ENCODE measurements at regions not wholly inside any gene's neighbourhood (a gene's known extent, or its start where the extent isn't known, plus 50 kb on each side); places are given as distances from the start of the nearest gene placed in this dataset.

DNA sequence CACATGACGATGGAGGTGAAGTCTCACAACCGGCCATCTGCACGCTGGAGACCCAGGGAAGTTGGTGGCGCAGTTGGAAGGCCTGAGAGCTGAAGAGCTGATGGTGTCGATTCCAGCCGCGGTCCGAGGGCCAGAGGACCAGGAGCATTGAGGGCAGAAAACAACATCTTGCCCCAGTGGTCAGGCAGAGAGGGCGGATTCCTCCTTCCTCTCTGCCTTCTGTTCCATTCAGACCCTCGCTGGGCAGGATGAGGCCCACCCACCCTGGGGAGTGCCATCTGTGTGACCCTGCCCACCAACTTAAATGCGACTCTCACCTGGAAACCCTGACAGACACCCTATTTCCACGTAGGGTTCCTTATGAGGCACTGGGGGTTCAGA lies 120.7 kb upstream of the PMEPA1 start:
- no peak overlapping the region for H3K4me3 ChIP-seq (ENCODE audit: insufficient read depth, low read depth, low read length)
- POLR2A ChIA-PET (ENCODE audit: unreplicated experiment): no interaction called here
- no peak overlapping the region for H2BK20ac ChIP-seq (ENCODE audit: low read depth, low read length)
- no TSS peak for BruUV-seq (replicated peaks)
- no peaks in the 10 kb centered on the region for H3K79me1 ChIP-seq (ENCODE audit: low read depth in 1 of 2, low read length in 2 of 2)
- TF ChIP-seq, protein P1, sequence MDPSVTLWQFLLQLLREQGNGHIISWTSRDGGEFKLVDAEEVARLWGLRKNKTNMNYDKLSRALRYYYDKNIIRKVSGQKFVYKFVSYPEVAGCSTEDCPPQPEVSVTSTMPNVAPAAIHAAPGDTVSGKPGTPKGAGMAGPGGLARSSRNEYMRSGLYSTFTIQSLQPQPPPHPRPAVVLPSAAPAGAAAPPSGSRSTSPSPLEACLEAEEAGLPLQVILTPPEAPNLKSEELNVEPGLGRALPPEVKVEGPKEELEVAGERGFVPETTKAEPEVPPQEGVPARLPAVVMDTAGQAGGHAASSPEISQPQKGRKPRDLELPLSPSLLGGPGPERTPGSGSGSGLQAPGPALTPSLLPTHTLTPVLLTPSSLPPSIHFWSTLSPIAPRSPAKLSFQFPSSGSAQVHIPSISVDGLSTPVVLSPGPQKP (IDR thresholded peaks at IDR 0.05; ENCODE audit: borderline replicate concordance, low read depth, low read length): no peak
- TF ChIP-seq SMC3 (IDR thresholded peaks at IDR 0.05; ENCODE audit: low read depth, low read length): no peak
- no peak for TF ChIP-seq RCOR1 (IDR thresholded peaks at IDR 0.05; ENCODE audit: insufficient replicate concordance, low read length)
- TF ChIP-seq POLR2A (IDR thresholded peaks at IDR 0.05; ENCODE audit: low read depth, low read length): no peak
- TF ChIP-seq CEBPB (IDR thresholded peaks at IDR 0.05; ENCODE audit: low read depth, low read length): no peak
- no peak for TF ChIP-seq CHD1 (IDR thresholded peaks at IDR 0.05; ENCODE audit: low read depth, low read length)
- TF ChIP-seq, protein P2, sequence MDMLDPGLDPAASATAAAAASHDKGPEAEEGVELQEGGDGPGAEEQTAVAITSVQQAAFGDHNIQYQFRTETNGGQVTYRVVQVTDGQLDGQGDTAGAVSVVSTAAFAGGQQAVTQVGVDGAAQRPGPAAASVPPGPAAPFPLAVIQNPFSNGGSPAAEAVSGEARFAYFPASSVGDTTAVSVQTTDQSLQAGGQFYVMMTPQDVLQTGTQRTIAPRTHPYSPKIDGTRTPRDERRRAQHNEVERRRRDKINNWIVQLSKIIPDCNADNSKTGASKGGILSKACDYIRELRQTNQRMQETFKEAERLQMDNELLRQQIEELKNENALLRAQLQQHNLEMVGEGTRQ (IDR thresholded peaks at IDR 0.05; ENCODE audit: low read depth, low read length): no peak
- TF ChIP-seq BHLHE40 (IDR thresholded peaks at IDR 0.05; ENCODE audit: low read depth, low read length): no peak
- TF ChIP-seq FOS (IDR thresholded peaks at IDR 0.05; ENCODE audit: low read depth, low read length): no peak
- no peak for TF ChIP-seq MXI1 (IDR thresholded peaks at IDR 0.05; ENCODE audit: borderline replicate concordance, low read depth, low read length)
- TF ChIP-seq MAZ (IDR thresholded peaks at IDR 0.05; ENCODE audit: borderline replicate concordance, low read depth, low read length): no peak
- TF ChIP-seq RAD21 (IDR thresholded peaks at IDR 0.05; ENCODE audit: low read length): no peak
- TF ChIP-seq MAFK (IDR thresholded peaks at IDR 0.05; ENCODE audit: low read depth, low read length): no peak
- no peak for TF ChIP-seq RFX5 (IDR thresholded peaks at IDR 0.05; ENCODE audit: low read depth, low read length)
- TF ChIP-seq, protein P3, sequence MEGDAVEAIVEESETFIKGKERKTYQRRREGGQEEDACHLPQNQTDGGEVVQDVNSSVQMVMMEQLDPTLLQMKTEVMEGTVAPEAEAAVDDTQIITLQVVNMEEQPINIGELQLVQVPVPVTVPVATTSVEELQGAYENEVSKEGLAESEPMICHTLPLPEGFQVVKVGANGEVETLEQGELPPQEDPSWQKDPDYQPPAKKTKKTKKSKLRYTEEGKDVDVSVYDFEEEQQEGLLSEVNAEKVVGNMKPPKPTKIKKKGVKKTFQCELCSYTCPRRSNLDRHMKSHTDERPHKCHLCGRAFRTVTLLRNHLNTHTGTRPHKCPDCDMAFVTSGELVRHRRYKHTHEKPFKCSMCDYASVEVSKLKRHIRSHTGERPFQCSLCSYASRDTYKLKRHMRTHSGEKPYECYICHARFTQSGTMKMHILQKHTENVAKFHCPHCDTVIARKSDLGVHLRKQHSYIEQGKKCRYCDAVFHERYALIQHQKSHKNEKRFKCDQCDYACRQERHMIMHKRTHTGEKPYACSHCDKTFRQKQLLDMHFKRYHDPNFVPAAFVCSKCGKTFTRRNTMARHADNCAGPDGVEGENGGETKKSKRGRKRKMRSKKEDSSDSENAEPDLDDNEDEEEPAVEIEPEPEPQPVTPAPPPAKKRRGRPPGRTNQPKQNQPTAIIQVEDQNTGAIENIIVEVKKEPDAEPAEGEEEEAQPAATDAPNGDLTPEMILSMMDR (conservative IDR thresholded peaks at IDR 0.05; ENCODE audit: low read depth, low read length): no peak
- no peak for TF ChIP-seq NFE2L2 (IDR thresholded peaks at IDR 0.05; ENCODE audit: low read depth, low read length)
- dilution Hi-C loops (cut with HindIII; ENCODE audit: low sequenced_read_pairs, unreplicated experiment) (no loop called here), intact Hi-C loops (cut with micrococcal nuclease) (no loop called here), in situ Hi-C loops (cut with MboI; ENCODE audit: low sequenced_read_pairs) (no loop called here)
- no peak overlapping the region for H3K9ac ChIP-seq (ENCODE audit: low read depth, low read length)
- DNase-seq (no peak), ATAC-seq (ENCODE audit: low read depth) (no peak)
- H4K91ac ChIP-seq (ENCODE audit: insufficient read depth, low read depth, low read length): no peak overlapping the region
- no peak overlapping the region for H3K4me2 ChIP-seq (ENCODE audit: low read depth, low read length)
- no peaks in the 10 kb centered on the region for H3K9me3 ChIP-seq (ENCODE audit: control insufficient read depth, insufficient read depth, low read length)
- H2AK5ac ChIP-seq (ENCODE audit: low read depth, low read length): no peak overlapping the region
- peaks cover 4% of the 10 kb centered on the region; the same call in 1 of the 2 replicates for H3K27me3 ChIP-seq (ENCODE audit: control insufficient read depth, insufficient read depth, low read length)
- H3K56ac ChIP-seq (ENCODE audit: extremely low read depth, insufficient read depth, low read length): no peak overlapping the region
- no peaks in the 10 kb centered on the region; the same call in 1 of the 2 replicates for H4K20me1 ChIP-seq (ENCODE audit: insufficient read depth, low read length)
- H3K4ac ChIP-seq (ENCODE audit: low read depth, low read length): no peak overlapping the region
- H2AFZ ChIP-seq (replicated peaks; ENCODE audit: low read length, poor library complexity): no peak overlapping the region
- WGBS, 2 experiments (ENCODE audit: extremely low coverage in 2 of 2, insufficient read length in 1 of 2): 76% methylated on average over 5 of the region's 12 CpGs; no CpG with 5 or more reads in 1 of the 2 experiments
- H3K14ac ChIP-seq (replicated peaks; ENCODE audit: low read depth, low read length): no peak overlapping the region
- peak overlapping the region; percentile 42 for H2AK9ac ChIP-seq (replicated peaks; ENCODE audit: low read depth, low read length, poor library complexity)
- no peak overlapping the region for H4K8ac ChIP-seq (ENCODE audit: low read depth in 2 of 2, low read length in 2 of 2)
- no peaks in the 10 kb centered on the region; the same call in 1 of the 2 replicates for H3K9me1 ChIP-seq (ENCODE audit: insufficient read depth, low read length)
- H3K18ac ChIP-seq (ENCODE audit: low read depth, low read length): no peak overlapping the region
- CTCF ChIA-PET: no interaction called here
- no peak overlapping the region for H2BK5ac ChIP-seq (ENCODE audit: low read depth, low read length, poor library complexity, severe bottlenecking)
- no peak overlapping the region for H3K23ac ChIP-seq (ENCODE audit: low read depth, low read length)
- H3K36me3 ChIP-seq (ENCODE audit: control insufficient read depth, insufficient read depth, low read length): no peaks in the 10 kb centered on the region
- H3K4me1 ChIP-seq (ENCODE audit: control insufficient read depth, insufficient read depth, low read length): no peaks in the 10 kb centered on the region
- no peak overlapping the region for H3K27ac ChIP-seq (ENCODE audit: insufficient read depth, low read length)
- H4K5ac ChIP-seq (ENCODE audit: low read depth, low read length): no peak overlapping the region
- H2BK120ac ChIP-seq (ENCODE audit: low read depth, low read length): no peak overlapping the region
- no peak overlapping the region for H2BK15ac ChIP-seq (ENCODE audit: low read depth, low read length)

Measured in IMR-90 (cell line).